HCEC 1CT (cell line): ENCODE measurements at regions not wholly inside any gene's neighbourhood (a gene's known extent, or its start where the extent isn't known, plus 50 kb on each side); places are given as distances from the start of the nearest gene placed in this dataset.
A peak's percentile ranks its signal among the peaks of the same experiment; 100 is the strongest.
"Not testable (repeated sequence)": the region's sequence is repeated elsewhere in the genome, so short reads cannot be mapped to it uniquely, and the experiment has no call there.

Experiments used
- DNase-seq: peaks from one replicate; pipeline ENCODE4 v3.0.0-alpha.2; 2017

- no peak for DNase-seq
These were observed 53.5 kb upstream of the EPB41L4A start for GRCh38 chr5:112472614-112473013.

- DNase-seq = no peak
These were observed 54.9 kb upstream of the EPB41L4A start for GRCh38 chr5:112473989-112474388.

GRCh38 chr5:112475747-112476365, 56.8 kb upstream of the EPB41L4A start:
- DNase-seq = no peak

GRCh38 chr5:112479418-112479817, 60.3 kb upstream of the EPB41L4A start:
- no peak for DNase-seq

- DNase-seq = no peak
These were observed 61.4 kb upstream of the EPB41L4A start for GRCh38 chr5:112480501-112480900.

DNA sequence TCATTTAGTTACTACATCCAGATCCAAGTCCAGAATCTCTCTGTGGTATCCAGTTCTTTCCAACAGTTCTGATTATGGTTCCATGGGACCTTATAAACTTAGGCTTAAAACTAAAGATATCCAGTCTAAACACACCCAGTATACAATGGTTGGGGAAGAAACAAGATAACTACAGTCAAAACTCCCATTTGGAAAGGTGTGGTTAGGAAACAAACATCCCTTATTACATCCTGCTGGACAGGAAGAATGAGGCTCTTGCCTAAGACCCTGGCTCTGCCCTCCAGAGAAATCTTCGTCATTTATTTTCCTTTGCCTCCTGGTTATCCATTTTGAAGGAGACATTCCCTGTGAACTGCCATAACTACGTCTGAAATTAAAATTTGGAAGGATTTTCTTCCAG, 64.6 kb upstream of the EPB41L4A start:
- DNase-seq = no peak

DNA sequence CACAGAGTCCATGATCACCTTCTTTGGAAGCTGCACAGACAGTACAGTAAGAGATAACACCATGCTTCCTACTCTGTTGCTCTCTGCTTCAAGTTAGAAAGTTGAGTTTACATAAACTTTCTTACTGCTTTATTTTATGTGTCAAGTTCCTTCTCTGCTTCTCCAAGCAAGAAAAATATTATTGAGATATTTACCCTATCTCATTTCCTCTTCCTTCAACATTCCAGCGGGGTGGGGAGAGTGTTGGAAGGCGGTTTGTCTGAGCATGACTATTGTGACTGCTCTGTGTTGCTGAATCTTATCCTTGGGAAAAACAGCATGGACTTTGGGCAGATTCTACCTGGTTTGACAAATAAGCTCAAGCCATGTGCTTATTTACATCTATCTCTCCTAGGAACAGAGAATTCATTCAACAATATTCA, 66.9 kb upstream of the EPB41L4A start:
- DNase-seq = no peak

DNA sequence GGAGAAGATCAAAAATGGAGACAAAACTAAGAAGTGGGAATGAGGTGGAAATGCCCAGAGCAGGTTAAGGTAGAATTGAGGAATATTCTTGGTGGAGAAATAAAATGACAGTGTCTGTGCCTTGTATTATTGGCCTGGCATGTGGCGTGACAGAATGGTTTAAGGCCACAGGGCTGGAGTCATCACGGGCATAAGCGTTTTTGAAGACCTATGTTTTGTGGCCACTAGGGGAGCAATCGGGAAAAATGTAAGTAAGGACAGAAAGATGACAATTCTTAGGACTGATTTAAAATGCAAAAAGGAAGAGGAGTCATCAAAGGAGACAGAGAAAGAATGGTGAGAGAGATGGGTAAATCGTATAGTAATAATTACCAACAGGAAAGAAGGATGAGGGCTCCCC, 72.2 kb upstream of the EPB41L4A start:
- peak; percentile 5 for DNase-seq

GRCh38 chr5:112492291-112492690, 73.2 kb upstream of the EPB41L4A start:
- DNase-seq = peak; percentile 71

- not testable (repeated sequence) for DNase-seq
These were observed 84.8 kb upstream of the EPB41L4A start for GRCh38 chr5:112503749-112504501.

GRCh38 chr5:112509097-112509496, 90.0 kb upstream of the EPB41L4A start:
- DNase-seq = not testable (repeated sequence)

DNA sequence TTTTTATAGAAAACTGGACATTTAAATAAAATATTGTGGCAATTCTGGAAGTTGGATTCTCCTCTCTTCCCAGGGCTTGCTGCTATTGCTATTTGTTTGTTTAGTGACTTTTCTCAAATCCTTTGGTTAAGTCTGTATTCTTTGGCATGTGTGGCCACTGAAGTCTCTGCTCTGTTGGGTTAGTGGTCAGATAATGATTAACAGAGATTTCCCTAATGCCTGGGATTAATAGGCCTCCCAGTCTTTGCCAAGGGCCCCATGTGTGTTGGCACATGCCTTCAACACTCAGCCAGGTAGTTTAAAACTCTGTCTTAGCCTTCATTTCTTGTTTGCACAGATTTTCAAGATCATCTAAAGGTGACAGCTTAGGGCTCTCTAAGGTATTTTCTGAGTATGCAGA, 92.8 kb upstream of the EPB41L4A start:
- no peak for DNase-seq

GRCh38 chr5:112512901-112513300, 93.8 kb upstream of the EPB41L4A start:
- no peak for DNase-seq

DNA sequence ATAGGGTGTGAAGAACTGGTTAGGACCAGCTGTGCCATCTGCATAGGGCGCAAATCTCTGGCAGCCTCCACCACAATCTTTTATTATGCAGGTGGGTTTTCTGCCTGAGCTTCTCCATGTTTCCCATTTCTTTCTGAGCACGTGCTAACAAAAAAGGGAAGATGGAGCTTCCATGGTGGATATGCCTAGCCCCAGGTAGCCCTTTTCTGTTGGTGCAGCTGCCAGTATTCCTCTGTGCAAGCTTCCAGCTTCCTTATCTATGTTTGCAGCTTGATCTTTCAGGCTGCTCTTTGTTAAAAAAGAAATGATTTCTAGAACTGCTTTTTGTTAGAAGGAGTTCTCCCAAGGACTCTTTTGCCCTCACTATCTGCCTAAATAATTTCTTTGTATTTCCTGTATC, 95.0 kb upstream of the EPB41L4A start:
- no peak for DNase-seq

DNA sequence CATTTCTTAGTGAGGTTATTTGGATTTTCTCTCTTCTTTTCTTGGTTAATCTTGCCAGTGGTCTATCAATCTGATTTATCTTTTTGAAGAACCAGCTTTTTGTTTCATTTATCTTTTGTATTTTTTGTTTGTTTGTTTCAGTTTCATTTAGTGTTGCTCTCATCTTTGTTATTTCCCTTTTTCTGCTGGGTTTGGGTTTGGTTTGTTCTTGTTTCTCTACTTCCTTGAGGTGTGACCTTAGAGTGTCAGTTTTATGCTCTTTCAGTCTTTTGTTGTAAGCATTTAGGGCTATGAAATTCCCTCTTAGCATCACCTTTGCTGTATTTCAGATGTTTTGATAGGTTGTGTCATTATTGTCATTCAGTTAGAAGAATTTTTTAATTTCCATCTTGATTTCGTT, 101.4 kb upstream of the EPB41L4A start:
- not testable (repeated sequence) for DNase-seq

GRCh38 chr5:112522891-112523673, 104.0 kb upstream of the EPB41L4A start:
- DNase-seq = not testable (repeated sequence)

DNA sequence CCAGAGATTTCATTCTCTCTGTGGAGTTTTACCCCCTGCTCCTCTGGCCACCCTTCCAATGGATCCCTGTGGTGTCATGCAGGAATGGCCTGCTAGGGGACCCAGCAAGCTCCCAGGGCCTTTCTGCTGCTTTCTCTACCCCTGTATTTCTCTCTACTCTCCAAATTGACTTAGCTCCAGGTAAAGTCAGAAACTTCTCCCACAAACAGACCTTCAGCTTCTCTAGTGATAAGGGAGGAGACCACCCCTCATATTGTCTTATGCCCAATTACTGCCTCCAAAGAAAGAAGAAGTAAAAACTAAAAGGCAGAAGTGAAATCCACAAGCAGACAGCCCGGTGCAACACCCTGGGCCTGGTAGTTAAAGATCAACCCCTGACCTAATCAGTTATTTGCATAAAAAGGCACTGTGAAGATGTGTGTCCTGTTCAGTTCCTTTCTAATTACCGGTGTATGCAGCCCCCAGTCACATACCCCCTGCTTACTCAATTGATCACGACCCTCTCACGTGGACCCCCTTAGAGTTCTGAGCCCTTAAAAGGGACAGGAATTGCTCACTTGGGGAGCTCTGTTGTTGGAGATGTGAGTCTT, 104.7 kb upstream of the EPB41L4A start:
- not testable (repeated sequence) for DNase-seq

DNA sequence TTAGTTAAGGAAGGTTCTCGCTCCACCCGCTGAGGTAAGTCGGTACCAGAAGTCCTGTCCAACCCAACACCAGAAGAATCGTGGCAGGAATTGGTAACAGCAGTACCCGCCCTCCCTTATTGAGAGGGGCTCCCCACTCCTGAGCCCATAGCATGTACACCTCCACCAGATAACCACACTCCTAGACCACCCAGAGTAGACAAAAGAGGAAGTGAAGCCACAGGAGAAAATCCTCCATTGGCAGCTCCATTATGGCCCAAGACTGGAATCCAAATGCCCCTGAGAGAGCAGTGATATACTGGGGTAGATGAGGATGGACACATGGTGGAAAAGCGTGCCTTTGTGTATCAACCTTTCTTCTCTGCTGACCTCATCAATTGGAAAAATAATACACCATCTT, 106.1 kb upstream of the EPB41L4A start:
- DNase-seq = no peak

DNA sequence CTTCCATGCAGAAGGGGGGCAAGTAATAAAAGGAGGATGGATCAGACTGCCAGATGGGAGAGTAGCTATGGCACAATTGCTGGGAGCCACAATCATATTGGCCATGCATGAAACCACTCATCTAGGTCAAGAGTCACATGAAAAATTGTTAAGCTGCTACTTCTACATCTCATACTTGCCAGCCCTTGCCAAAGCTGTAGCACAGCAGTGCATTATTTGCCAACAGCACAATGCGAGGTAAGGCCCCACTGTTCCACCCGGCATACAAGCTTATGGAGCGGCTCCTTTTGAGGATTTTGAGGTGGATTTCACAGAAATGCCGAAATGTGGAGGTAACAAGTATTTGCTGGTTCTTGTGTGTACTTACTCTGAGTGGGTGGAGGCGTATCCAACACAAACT, 109.9 kb upstream of the EPB41L4A start:
- DNase-seq = no peak

DNA sequence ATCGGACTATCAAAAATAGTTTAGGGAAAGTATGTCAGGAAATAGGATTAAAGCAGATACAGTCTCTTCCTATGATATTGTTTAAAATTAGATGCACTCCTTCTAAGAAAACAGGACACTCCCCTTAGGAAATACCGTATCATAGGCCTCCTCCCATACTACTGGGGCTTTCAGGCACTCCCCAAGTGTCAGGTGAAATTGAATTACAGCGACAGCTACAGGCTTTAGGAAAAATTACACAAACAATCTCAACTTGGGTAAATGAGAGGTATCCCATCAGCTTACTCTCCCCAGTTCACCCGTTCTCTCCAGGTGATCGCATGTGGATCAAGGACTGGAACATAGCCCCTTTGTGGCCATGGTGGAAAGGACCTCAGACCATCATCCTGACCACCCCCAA, 110.4 kb upstream of the EPB41L4A start:
- DNase-seq = no peak

DNA sequence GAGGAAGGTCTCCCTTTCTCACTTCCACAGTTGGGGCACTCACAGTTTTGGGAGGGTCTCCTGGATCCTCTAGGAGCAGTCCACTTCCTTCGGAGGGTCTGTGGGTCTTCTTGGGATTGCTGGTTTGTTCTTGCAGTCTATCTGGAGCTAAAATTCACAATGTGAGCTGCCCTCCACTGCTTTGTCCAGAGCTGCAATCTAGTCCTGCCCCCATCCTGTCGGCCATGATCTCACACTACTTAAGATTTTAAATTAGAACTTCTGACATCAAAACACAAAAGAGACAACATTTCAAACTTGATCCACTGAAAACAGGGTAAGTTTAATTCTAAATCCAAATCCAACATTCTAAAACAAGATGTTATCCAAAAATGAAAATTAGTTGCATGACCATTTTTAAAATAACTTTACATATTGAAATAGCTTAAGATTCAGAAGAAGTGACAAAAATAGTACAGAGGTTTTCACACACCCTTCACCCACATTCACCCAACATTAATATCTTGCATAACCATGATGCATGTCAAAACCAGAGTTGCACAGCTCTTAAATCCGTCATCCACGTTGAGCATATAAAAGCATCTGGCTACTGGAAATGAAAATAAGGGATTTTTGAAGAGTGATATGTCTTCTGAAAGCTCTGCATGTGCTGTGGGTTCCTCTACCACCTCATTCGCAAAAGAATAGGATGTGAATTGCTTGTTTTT, 113.7 kb upstream of the EPB41L4A start:
- DNase-seq = no peak

DNA sequence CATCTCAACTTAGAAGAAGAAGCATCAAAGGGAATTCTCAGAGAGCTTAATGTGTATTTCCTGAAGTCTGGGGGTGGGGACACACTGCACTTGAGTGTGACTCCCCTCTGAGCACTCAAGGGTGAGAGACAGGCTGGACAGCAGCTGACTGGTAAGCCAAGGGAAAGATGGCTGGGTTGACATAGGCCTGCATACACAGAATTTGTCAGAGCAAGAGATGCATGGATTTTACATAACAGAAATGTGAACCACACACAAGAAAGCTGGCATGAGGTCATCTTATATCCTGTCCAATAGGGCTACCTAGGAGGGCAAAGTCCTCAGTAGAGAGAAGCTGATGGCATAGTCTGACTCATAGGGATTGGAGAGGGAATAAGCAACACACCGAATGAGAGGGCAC, 114.3 kb upstream of the EPB41L4A start:
- DNase-seq = no peak

DNA sequence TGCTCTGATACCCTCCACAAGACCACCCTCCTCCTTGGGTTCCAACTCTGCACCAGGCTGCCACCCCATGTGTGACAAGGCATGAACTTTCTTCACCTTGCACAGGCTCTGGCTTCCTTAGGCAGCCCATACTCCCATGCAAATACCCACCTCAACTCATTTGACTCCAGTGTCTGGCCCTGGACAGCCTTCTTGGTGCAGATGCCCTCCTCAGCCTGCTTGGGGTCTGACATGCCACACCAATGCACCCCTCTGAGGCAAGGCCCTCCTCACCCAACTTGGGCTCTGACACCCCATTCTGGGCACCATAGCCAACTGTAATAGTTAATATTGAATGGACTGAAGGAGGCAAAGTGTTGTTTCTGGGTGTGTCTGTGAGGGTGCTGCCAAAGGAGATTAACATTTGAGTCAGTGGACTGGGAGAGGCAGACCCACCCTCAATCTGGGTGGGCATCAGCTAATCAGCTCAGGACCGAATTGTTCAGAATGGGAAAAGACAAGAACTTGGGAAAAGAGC, 115.0 kb upstream of the EPB41L4A start:
- no peak for DNase-seq
